Activated CD8-positive, alpha-beta T cell treated with anti-CD3 and anti-CD28 coated beads, Interleukin-2, amount 10 ng/mL, durations not matched to agents 7 days and 5 days (primary cell): ENCODE measurements at regions not wholly inside any gene's neighbourhood (a gene's known extent, or its start where the extent isn't known, plus 50 kb on each side); places are given as distances from the start of the nearest gene placed in this dataset.

Experiments
- ATAC-seq: fragments of 150-1000 bp; cut with Tn5 transposase; one replicate; pipeline ENCODE4 v1.10.0; 2021; ENCODE audit warnings: moderate library complexity
- CTCF ChIA-PET: fragments of 350-600 bp; sonication (Branson Sonifier 250); formaldehyde crosslinking; loops from one replicate; lab custom pipeline; 2021; ENCODE audit warnings: antibody characterized with exemption; lab: Charles Lee
- POLR2A ChIA-PET: fragments of 350-600 bp; sonication (Branson Sonifier 250); formaldehyde crosslinking; loops from one replicate; lab custom pipeline; 2021; ENCODE audit warnings: antibody characterized with exemption; lab: Charles Lee
- DNase-seq: peaks from one replicate; pipeline ENCODE4 v3.0.0-alpha.2; 2020
- H3K27ac Mint-ChIP-seq: one replicate; pipeline ENCODE4 v1.8.0; 2021; ENCODE audit warnings: mild to moderate bottlenecking, mixed read lengths
- H3K27me3 Mint-ChIP-seq: one replicate; pipeline ENCODE4 v1.8.0; 2021; ENCODE audit warnings: low read depth, mixed read lengths
- H3K36me3 Mint-ChIP-seq: one replicate; pipeline ENCODE4 v1.8.0; 2021; ENCODE audit warnings: low read depth, mixed read lengths
- H3K4me1 Mint-ChIP-seq: one replicate; pipeline ENCODE4 v1.8.0; 2021; ENCODE audit warnings: low read depth, mixed read lengths
- H3K4me3 Mint-ChIP-seq: one replicate; pipeline ENCODE4 v1.8.0; 2021; ENCODE audit warnings: mild to moderate bottlenecking, mixed read lengths
- H3K9me3 Mint-ChIP-seq: one replicate; pipeline ENCODE4 v1.8.0; 2022; ENCODE audit warnings: mixed read lengths; ENCODE audit not compliant: insufficient read depth

DNA sequence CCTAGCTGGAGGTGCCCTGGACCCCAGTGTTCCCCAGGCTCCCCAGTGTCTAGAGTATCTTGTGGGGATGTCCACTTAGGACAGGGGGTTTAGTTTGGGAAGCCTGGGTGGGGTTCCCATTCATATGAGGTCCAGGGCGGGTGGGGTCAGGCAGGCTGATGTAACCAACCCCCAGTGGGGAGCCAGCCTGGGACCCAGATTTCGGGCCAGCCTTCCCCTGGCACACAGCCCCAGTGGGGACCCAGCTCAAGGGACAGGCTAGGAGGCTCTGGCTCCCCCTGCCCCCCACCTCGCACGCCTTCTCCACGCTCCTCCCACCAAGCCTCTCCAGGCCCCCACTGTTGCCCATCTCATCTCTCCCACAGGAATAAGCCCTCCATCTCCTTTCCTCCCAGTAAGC, 323.5 kb downstream of the UACA start:
- CTCF ChIA-PET, result interaction anchor here (0.6 to 1.0 kb wide), 2 partner anchors 13 to 27 kb away, joined by 3 read pairs; no protein-coding TSS in a partner anchor
- H3K27me3 Mint-ChIP-seq, result peaks cover 41% of the 10 kb centered on the region
- peaks cover 29% of the 10 kb centered on the region for H3K4me1 Mint-ChIP-seq
- ATAC-seq, result no peak
- no peaks in the 10 kb centered on the region for H3K36me3 Mint-ChIP-seq
- no peaks in the 10 kb centered on the region for H3K9me3 Mint-ChIP-seq
- no peak overlapping the region for H3K27ac Mint-ChIP-seq
- H3K4me3 Mint-ChIP-seq, result no peak overlapping the region
- no peak for DNase-seq
- POLR2A ChIA-PET, result no interaction called here

DNA sequence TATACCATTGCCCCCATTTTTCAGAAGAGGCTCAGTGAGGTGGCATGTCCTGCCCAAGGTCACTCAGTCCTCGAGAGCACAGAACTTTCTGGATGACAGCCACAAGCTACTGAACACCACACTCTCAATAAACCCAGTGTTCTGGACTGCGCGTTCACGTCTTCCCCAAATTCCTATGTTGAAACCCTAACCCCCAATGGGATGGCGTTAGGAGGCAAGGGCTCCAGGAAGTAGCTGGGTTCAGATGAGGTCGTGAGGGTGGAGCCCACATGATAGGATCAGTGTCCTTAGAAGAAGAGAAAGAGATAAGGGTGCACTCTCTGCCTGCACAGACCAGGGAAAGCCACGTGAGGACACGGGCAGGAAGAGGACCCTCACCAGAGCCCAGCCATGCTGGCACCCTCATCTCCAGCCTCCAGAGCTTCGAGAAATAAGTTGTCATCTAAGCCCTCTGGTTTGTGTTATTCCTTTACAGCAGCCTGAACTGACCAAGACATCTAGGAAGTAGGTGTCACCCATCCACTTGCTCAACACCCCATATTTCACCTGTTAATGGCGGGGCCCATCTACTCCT, 324.0 kb downstream of the UACA start:
- CTCF ChIA-PET, result interaction anchor here (0.6 kb wide), 1 partner anchor 13 kb away, joined by 3 read pairs; no protein-coding TSS in a partner anchor
- ATAC-seq (no peak), DNase-seq (no peak)
- Mint-ChIP-seq H3K4me1 (peaks cover 32% of the 10 kb centered on the region), H3K27ac (no peak overlapping the region), H3K36me3 (no peaks in the 10 kb centered on the region), H3K27me3 (peaks cover 37% of the 10 kb centered on the region), H3K4me3 (no peak overlapping the region), H3K9me3 (no peaks in the 10 kb centered on the region)
- POLR2A ChIA-PET, result no interaction called here

DNA sequence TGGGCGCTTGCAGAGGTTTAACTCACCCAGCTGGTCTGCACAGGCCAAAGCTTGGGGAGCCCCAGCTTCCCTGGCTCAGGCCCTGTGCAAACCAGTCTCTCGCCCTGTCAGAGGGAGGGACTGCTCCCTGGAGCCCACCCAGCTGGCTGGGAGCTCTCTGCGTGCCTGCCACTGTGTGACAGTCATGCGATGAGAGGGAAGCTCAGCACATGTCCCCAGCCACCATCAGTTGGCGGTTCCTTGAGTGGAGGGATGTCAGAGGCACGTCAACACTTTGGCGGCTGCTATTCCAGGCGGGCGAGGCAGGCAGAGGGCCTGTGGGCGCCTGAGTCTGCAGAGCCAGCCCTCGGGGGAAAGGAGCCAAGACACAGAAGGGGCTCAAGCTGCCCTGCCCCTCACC, 324.6 kb downstream of the UACA start:
- CTCF ChIA-PET, result no interaction called here

DNA sequence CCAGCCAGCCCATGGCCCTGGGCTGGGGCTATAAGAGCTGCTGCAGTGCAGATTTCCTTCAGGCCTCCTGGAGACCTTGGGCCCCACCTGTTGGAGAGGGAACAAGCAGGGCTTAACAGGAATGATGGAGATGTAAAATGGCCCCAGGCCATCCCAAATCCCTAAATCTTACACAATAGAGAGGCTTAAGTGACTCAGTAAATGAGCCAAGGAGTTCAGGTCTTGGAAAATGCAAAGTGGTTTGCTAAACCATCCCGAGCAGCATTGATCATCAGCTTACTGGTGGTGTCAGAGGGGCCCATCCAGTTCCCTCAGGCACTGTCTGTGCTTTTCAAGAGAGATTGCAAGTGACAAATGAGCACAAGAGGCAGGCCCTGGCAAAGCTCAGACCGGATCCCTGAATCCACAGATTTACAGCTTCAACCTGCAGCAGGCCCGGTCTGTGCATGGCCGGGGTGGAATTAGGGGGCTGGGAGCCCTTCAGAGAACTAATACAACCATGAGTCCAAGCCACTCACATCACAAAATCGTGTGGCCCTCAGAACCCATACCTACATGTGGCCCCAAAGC, 325.4 kb downstream of the UACA start:
- ATAC-seq (no peak), DNase-seq (no peak)
- H3K27ac Mint-ChIP-seq, result no peak overlapping the region
- CTCF ChIA-PET, result no interaction called here
- H3K9me3 Mint-ChIP-seq, result no peaks in the 10 kb centered on the region
- H3K27me3 Mint-ChIP-seq, result peaks cover 24% of the 10 kb centered on the region
- POLR2A ChIA-PET, result no interaction called here
- peaks cover 32% of the 10 kb centered on the region for H3K4me1 Mint-ChIP-seq
- no peaks in the 10 kb centered on the region for H3K36me3 Mint-ChIP-seq
- H3K4me3 Mint-ChIP-seq, result no peak overlapping the region

More for the DNA sequence above, 324.6 kb downstream of the UACA start:
- POLR2A ChIA-PET, result no interaction called here
- H3K27ac Mint-ChIP-seq, result no peak overlapping the region
- no peak overlapping the region for H3K4me3 Mint-ChIP-seq
- peaks cover 33% of the 10 kb centered on the region for H3K27me3 Mint-ChIP-seq
- no peak for DNase-seq
- no peaks in the 10 kb centered on the region for H3K9me3 Mint-ChIP-seq
- no peak for ATAC-seq
- H3K4me1 Mint-ChIP-seq, result peaks cover 32% of the 10 kb centered on the region
- no peaks in the 10 kb centered on the region for H3K36me3 Mint-ChIP-seq

DNA sequence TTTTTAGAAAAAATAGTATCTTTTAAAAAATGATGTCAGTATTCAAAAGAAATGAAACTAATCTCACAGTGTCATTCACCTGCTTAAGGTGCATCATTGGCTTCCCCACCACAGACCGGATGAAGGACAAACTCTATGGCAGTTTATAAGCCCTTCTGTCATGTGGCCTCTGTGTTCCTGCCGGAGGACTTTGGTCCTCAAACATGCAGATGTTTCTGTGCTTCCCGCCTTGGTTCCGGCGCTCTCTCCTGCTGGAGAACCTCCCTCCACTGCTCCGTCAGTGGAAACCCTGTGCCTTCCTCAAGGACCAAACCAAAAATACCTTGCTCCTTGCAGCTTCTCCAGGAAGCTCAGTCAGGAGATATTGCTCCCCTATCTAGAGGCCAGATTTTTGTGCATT, 326.3 kb downstream of the UACA start:
- H3K4me1 Mint-ChIP-seq, result peaks cover 32% of the 10 kb centered on the region
- no peak overlapping the region for H3K27ac Mint-ChIP-seq
- H3K27me3 Mint-ChIP-seq, result peaks cover 19% of the 10 kb centered on the region
- DNase-seq (no peak), ATAC-seq (no peak)
- no peaks in the 10 kb centered on the region for H3K9me3 Mint-ChIP-seq
- ChIA-PET POLR2A (no interaction called here), CTCF (no interaction called here)
- no peaks in the 10 kb centered on the region for H3K36me3 Mint-ChIP-seq
- no peak overlapping the region for H3K4me3 Mint-ChIP-seq

DNA sequence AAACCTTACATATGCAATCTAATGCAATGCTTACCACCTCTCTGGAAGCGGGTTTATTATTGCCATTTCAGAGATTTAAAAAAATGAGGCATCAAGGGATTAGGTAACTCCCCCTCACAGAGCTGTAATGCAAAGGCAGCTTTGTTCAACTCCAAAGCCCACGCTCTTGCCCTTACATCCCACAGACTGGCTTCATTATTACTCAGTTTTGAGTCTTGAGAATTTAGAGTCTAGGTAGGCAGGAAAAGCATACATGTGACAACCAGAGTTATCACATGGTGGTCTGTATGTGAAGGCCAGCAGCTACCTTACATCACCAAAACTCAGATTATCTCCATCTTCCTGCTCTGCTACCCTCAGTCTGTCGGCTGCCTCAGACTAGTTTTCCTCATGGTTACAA, 326.9 kb downstream of the UACA start:
- Mint-ChIP-seq H3K27ac (no peak overlapping the region), H3K36me3 (no peaks in the 10 kb centered on the region), H3K4me1 (peaks cover 32% of the 10 kb centered on the region), H3K27me3 (peaks cover 16% of the 10 kb centered on the region), H3K9me3 (no peaks in the 10 kb centered on the region), H3K4me3 (no peak overlapping the region)
- POLR2A ChIA-PET, result no interaction called here
- peak; percentile 29 for ATAC-seq
- no peak for DNase-seq
- CTCF ChIA-PET, result no interaction called here

DNA sequence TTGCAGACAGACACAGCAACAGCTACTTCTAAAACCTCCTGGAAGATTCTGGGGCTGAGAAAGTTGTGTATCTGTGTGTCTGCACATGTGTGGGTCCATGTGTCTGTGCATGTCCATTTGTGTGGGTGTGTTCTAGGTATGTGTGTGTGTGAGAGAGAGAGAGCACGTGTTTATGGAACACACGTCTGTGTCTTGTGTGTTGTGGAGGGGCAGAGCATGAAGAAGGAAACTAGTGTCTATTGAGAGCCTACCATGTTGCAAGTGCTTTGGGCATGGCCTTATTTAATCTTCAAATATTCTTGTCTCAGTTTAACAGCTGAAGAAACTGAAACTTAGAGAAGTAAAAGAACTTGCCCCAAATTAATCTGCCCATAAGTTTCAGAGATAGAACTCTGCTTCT, 327.5 kb downstream of the UACA start:
- POLR2A ChIA-PET, result no interaction called here
- Mint-ChIP-seq H3K4me3 (no peak overlapping the region), H3K4me1 (peaks cover 32% of the 10 kb centered on the region), H3K27ac (peak overlapping the region; percentile 18), H3K36me3 (no peaks in the 10 kb centered on the region), H3K9me3 (no peaks in the 10 kb centered on the region), H3K27me3 (peaks cover 14% of the 10 kb centered on the region)
- ATAC-seq (no peak), DNase-seq (no peak)
- CTCF ChIA-PET, result no interaction called here

DNA sequence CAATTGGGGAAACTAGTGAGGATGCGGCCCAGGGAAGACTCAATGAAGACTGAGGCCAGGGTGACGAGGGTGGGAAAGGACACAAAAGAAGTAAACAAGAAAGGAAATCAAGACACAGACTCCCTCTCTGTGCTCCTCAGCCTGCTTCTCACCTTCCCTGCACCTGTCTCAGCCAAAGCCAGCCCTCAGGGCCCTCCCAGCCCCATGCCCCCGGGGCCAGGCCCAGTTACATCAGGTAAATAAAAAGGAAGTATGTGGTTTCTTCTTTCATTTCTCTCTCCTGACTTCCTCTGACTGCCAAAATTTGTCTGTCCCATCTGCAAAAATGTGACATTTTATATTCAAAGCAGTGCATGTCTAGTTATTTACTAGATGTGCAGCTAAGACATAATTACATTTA, 328.0 kb downstream of the UACA start:
- POLR2A ChIA-PET, result no interaction called here
- peak overlapping the region; percentile 65 for H3K27ac Mint-ChIP-seq
- DNase-seq, result no peak

DNA sequence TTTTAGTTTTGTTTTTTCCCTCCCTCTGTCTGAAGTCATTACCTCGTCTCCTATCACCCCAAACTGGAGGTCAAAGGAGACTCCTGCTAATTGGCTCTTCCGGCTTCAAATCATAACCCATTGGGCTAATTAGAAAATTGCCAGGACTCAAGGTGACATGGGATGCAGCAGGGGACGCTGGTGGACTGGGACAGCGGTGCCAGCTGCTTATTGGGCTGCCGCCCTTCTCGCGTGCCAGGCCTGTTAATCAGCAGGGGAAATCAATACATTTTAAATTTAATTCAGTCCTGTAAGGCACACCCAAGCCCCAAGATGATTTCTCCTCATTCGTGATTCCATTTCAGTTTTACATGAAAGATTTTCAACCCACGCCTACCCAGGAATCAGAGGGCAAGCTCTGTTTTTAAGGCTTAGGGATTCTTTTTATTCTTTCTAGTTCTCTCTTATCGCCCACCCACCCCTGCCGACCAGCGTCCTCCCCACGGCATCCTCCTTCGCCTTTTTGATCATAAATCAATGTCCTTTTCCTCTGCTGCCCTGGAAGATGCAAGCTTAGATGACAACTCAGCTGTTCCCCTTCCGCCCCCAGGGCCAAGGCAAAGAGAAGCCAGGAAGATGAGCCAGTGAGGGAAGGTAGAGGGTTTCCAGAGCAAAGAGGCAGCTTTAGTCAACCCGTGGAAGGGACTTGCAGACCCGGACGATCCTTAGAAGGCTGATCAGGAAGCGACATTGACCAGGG, 329.6 kb downstream of the UACA start:
- POLR2A ChIA-PET, result no interaction called here

More for the DNA sequence above, 328.0 kb downstream of the UACA start:
- H3K4me1 Mint-ChIP-seq, result peaks cover 32% of the 10 kb centered on the region
- ATAC-seq, result peak; percentile 58
- H3K4me3 Mint-ChIP-seq, result no peak overlapping the region
- CTCF ChIA-PET, result no interaction called here
- H3K9me3 Mint-ChIP-seq, result no peaks in the 10 kb centered on the region
- no peaks in the 10 kb centered on the region for H3K36me3 Mint-ChIP-seq
- peaks cover 11% of the 10 kb centered on the region for H3K27me3 Mint-ChIP-seq

DNA sequence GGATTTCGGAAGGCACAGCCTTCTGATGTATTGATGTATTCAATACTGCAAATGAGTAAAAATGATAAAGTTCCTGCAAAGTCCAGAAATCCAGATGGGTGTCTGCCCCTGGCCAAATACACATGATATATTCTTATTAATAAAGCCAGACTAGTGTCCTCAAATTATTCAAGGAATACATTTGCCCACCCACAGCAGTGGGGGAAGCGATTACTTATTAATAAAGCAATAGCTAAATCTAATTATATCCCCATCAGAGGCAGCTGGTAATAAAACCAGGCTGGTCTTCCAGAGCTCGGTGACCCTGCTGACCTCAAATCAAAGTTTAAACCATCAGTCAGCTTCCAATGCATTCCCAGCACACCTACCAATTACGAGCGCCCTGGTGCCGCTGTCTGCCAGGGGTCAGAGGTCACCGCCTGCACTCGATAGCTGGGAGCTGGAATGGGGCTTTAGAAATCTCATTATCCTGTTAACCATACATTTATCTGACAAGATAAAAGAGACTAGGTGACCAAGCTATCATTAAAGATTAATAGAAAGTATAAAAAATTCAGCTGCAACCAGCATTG, 330.3 kb downstream of the UACA start:
- H3K36me3 Mint-ChIP-seq, result peaks cover 8% of the 10 kb centered on the region
- no peak for DNase-seq
- H3K9me3 Mint-ChIP-seq, result peaks cover 13% of the 10 kb centered on the region
- ATAC-seq, result no peak
- ChIA-PET CTCF (no interaction called here), POLR2A (no interaction called here)
- H3K27ac Mint-ChIP-seq, result no peak overlapping the region
- H3K4me3 Mint-ChIP-seq, result no peak overlapping the region
- peaks cover 12% of the 10 kb centered on the region for H3K27me3 Mint-ChIP-seq
- H3K4me1 Mint-ChIP-seq, result peaks cover 27% of the 10 kb centered on the region

More for the DNA sequence above, 329.6 kb downstream of the UACA start:
- Mint-ChIP-seq H3K27me3 (peaks cover 12% of the 10 kb centered on the region), H3K4me3 (no peak overlapping the region), H3K9me3 (peaks cover 8% of the 10 kb centered on the region), H3K27ac (no peak overlapping the region), H3K4me1 (peaks cover 27% of the 10 kb centered on the region), H3K36me3 (peaks cover 6% of the 10 kb centered on the region)
- no peak for ATAC-seq
- no peak for DNase-seq
- CTCF ChIA-PET, result no interaction called here

DNA sequence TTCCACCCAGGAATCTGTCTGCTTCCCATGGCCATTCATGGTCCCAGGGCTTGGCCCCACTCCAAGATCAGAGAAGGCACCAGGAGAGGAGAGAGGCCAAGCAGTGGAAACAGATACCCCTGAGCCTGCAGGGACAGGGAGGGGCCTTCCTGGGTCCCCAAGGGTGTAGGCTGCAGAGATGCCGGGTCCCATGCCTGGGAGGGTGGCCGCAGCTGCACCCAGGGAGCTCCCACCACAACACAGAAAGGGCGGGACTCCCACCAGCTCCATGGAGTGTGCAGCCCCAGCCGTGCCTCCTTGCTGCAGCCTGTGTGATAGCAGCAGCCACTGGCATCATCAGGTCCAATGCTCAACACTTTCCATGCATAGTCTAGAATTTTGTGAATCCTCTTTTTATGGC, 331.5 kb downstream of the UACA start:
- no peak for ATAC-seq
- Mint-ChIP-seq H3K27me3 (peaks cover 12% of the 10 kb centered on the region), H3K4me1 (peaks cover 24% of the 10 kb centered on the region), H3K9me3 (peaks cover 13% of the 10 kb centered on the region), H3K4me3 (no peak overlapping the region), H3K27ac (no peak overlapping the region), H3K36me3 (peaks cover 8% of the 10 kb centered on the region)
- POLR2A ChIA-PET, result no interaction called here
- CTCF ChIA-PET, result interaction anchor here (0.7 kb wide), 1 partner anchor 154 kb away, joined by 3 read pairs; no protein-coding TSS in a partner anchor
- DNase-seq, result no peak

DNA sequence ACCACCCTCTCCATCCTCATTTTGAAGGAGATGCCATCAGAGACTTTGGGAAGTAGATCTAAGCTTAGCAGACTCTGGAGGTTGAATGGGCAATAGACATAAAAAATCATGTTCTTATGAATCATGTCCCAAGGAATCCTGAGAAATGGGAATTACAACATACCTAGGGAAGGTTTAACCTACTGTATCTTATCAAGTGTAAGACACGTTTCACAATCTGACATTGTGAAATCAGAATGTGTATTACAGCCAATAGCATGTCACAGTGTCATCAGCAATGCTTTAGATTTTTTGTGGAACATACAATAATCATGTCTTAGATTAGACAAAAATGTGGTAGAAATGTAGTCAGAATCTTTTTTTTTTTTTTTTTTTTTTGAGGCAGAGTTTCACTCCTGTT, 332.4 kb upstream of the TLE3 start:
- DNase-seq, result no peak
- ChIA-PET POLR2A (no interaction called here), CTCF (interaction anchor here (0.7 kb wide), 1 partner anchor 30 kb away, joined by 3 read pairs; no protein-coding TSS in a partner anchor)
- H3K4me1 Mint-ChIP-seq, result peaks cover 23% of the 10 kb centered on the region
- peaks cover 8% of the 10 kb centered on the region for H3K36me3 Mint-ChIP-seq
- no peak overlapping the region for H3K27ac Mint-ChIP-seq
- H3K4me3 Mint-ChIP-seq, result no peak overlapping the region
- ATAC-seq, result no peak
- peaks cover 13% of the 10 kb centered on the region for H3K9me3 Mint-ChIP-seq
- peaks cover 12% of the 10 kb centered on the region for H3K27me3 Mint-ChIP-seq
